HG02981 (cell line): ENCODE measurements at regions not wholly inside any gene's neighbourhood (a gene's known extent, or its start where the extent isn't known, plus 50 kb on each side); places are given as distances from the start of the nearest gene placed in this dataset.

Experiments used
- ATAC-seq: cut with Tn5 transposase; IDR thresholded peaks from one replicate; pipeline ENCODE4 v1.9.1; 2021; ENCODE audit warnings: mild to moderate bottlenecking, moderate library complexity; ENCODE audit not compliant: unreplicated experiment

GRCh38 chr16:66290431-66290830, 76.1 kb upstream of the CDH5 start:
- ATAC-seq: no peak

- no peak for ATAC-seq
Measured at GRCh38 chr16:66289986-66290385, 76.5 kb upstream of the CDH5 start.

GRCh38 chr16:66289051-66289680, 77.3 kb upstream of the CDH5 start:
- ATAC-seq: no peak

DNA sequence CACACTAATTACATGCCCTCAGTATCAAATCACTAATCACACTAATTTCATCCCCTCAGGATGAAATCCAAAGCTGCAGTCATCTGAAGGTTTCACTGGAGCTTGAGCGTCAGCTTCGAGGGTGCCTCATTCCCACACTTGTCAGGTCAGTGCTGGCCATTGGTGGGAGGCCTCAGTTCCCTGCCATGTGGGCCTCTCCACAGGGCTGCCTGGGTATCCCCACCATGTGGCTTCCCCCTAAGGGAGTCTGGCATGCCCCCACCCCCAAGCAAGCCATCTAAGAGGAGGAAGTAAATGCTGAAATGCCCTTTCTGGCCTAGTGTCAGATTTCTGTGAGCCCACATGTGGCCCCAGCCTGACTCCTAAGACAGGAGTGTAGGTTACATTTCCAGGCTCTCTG, 78.6 kb upstream of the CDH5 start:
- no peak for ATAC-seq

GRCh38 chr16:66287416-66287815, 79.1 kb upstream of the CDH5 start:
- no peak for ATAC-seq

DNA sequence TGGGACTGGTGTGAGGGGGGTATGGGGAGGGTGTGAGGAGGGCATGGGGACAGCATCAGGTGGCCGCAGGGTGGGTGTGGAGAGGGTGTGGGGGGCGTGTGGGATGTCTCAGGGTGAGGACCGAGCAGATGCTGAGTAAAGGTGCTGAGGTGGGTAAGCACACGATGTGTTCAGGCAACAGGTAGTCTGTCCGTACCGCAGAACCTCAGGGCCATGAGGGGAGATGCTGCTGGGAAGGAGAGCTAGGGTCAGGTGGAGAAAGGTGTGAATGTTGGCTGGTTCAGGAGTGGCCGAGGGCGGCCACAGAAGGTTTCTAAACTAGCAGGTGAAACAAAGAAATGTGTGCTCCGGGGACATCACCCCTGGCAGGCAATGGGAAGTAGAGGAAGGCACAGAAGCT, 80.0 kb upstream of the CDH5 start:
- no peak for ATAC-seq

DNA sequence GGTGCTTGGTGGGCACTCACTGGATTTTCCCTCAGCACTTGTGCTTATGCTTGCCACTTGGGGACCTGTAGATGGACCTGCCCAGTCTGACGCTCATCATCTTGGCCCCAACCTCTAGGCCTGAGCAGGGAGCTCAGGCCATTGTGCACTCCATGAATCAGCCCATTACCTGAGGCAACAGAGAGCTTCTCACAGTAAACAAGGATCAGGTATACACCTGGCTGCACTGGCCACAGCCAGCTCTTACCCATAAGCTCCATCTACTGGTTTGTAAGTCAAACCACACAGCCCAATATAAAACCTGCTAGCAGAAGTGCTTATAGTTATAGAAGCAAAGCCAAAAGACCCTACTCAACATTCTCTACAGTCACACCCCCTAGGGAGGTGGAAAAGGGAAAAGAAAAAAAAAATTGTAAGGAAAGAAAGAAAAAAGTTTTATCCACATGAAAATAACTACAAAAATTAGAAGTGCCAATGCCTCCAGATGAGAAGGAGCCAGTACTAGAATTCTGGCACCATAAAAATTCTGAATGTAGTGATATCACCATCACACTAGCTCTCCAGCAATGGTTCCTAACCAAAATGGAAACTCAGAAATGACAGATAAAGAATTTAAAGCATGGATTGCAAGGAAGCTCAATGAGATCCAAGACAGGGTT, 87.8 kb upstream of the CDH5 start:
- ATAC-seq: no peak

GRCh38 chr16:66278111-66278531, 88.4 kb upstream of the CDH5 start:
- no peak for ATAC-seq

- ATAC-seq: no peak
Measured at GRCh38 chr16:66277311-66278070, 89.0 kb upstream of the CDH5 start.

- ATAC-seq: no peak
Measured at GRCh38 chr16:66275775-66276428, 90.6 kb upstream of the CDH5 start.

DNA sequence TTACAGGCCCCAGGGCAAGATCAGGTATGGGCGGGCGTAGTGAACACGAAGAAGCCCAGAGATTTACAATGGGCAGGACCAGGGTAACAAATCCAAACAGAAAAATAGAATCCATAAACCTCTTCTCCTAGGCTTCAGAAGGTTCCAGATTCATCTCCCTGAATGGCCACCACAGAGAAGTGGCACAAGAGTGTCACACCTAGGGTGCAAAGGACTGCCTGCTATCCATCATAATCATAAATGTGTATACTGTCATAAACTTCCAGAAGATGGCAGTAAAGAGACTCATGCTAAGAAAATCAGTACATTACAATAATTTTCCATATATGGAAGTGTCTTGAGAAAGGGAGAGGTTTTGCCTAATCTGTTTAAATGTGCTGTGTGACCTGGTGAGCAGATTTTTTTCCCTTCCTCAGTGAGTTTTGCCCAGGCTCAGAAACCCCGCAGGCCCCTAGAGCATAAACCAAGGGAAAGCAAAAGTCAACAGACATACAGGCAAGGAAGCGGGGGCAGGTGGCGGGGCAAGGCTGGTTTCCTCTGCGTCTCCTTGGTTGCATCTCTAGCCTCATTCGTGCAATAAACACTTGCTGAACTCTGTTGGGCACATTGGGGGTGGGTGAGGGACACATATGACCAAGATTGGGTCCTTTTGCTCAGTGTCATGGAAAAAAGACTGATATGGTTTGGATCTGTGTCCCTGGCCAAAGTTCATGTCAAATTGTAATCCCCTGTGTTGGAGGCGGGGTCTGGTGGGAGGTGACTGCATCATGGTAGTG, 92.0 kb upstream of the CDH5 start:
- no peak for ATAC-seq

GRCh38 chr16:66273644-66274334, 92.7 kb upstream of the CDH5 start:
- ATAC-seq: no peak

GRCh38 chr16:66273053-66273452, 93.4 kb upstream of the CDH5 start:
- no peak for ATAC-seq

DNA sequence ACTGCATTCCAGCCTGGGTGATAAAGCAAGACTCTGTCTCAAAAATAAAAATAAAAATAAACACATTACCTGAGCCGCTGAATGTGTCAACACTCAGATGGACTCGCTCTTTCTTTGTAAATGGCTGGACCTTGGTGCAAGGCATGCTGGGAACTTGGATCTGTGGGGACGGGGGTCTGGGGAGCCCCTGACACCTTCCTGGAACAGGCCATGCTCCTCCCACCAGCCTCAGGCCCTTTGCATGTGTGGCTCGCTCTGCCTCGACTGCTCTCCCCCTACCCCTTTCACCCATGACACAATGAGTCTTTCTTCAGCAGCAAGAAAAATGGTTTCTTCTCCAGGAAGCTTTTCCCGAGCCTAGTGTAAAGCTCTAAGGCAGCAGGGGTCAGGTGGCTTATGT, 94.0 kb upstream of the CDH5 start:
- ATAC-seq: no peak

DNA sequence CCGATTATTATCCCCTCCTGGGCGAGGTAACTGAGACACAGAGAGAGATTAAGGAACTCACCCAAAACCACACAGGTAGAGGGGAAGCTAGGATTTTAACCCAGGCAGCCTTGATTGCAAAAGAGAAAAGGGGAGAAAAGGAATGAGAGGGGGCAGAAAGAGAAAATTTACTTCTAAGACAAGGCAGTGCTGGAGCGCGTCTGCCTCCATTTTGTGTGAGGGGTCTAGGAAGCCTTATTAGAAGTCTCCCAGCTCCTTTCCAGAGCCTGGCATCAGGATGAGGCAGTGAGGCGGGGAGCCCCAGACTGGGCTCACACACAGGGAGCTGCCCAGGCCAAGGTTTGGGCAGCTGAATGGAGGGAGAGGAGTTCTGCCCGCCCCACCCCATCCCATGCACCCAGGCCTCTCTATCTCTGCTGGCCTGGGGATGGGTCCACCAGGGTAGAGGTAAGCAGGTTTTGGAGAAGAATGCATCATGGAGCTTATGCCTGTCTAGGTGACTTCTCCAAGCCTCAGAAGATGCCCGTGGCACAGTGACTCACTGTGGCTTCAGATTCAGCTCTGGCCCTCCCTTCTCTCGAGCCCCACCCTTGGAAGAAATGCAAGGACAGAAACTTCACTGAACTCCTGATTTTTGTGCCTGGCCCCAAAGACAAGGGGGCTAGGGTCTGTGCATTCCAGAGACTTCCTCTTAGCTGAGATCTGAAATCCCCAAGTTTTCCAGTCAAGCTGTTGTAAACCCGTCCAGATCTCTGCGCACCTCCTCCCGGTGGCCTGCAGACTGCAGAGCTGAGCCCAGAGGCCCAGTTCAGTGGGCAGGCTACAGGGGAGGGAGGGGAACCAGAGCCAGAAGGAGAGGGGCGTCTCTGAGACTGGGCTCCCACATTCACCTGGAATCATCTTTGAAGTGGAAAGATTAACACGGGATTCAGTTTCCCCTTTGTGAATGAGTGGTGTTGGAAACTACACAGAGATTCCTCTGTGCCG, 95.1 kb upstream of the CDH5 start:
- ATAC-seq: no peak

GRCh38 chr16:66270333-66270927, 96.1 kb upstream of the CDH5 start:
- peak; percentile 67 for ATAC-seq

DNA sequence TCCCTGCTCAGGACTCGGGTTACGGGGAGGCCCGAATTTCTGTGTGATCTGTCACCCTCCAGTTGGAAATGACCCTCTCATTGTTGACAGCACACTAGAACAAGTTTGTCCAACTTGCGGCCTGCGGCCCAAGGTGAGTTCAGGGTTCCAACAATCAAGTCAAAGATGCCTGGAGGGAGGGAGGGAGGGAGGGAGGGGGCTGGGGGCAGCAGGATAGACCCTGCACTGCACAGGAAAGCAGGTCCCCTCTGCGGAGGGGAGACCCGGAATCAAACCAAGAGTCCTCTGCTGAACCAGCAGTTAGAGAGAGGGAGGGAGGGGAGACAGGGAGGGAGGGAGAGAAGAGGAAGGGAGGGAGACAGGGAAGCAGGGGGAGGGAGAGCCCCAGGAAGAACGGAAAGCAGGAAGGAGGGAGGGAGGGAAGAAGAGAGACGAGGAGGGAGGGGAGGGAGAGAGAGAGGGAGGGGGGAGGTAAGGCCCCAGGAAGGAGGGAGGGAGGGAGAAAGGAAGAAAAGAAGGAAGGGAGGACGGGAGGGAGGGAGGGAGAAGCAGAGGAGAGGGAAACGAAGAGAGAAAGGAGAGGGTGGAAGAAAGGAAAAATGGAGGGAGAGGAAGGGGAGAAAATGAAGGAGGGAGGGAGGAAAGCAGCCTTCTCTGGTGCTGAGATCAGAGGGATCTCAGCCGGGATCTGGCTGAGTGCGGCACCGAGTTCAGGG, 96.7 kb upstream of the CDH5 start:
- ATAC-seq: no peak
